Fibroblast of skin of right quadriceps (primary cell): ENCODE measurements at regions not wholly inside any gene's neighbourhood (a gene's known extent, or its start where the extent isn't known, plus 50 kb on each side); places are given as distances from the start of the nearest gene placed in this dataset.

ENCODE experiments used
- DNase-seq: peaks from one replicate; pipeline ENCODE4 v3.0.0-alpha.2; 2013

- no peak for DNase-seq
These were observed 326.7 kb downstream of the RBM26 start for GRCh38 chr13:79079351-79079839.

GRCh38 chr13:79075703-79076102 lies 330.4 kb downstream of the RBM26 start:
- DNase-seq = no peak

- DNase-seq = no peak
These were observed 335.6 kb downstream of the RBM26 start for GRCh38 chr13:79070343-79070974.

GRCh38 chr13:79062291-79062690 lies 343.8 kb downstream of the RBM26 start:
- DNase-seq = no peak

- DNase-seq = no peak
These were observed 345.8 kb downstream of the RBM26 start for GRCh38 chr13:79060216-79060615.

GRCh38 chr13:79056706-79057105 lies 349.3 kb downstream of the RBM26 start:
- no peak for DNase-seq

GRCh38 chr13:79051472-79051871 lies 354.6 kb downstream of the RBM26 start:
- no peak for DNase-seq

GRCh38 chr13:79044415-79044814 lies 361.6 kb downstream of the RBM26 start:
- no peak for DNase-seq

- no peak for DNase-seq
These were observed 362.8 kb downstream of the RBM26 start for GRCh38 chr13:79043208-79043607.

- no peak for DNase-seq
These were observed 368.9 kb downstream of the RBM26 start for GRCh38 chr13:79037197-79037596.

- DNase-seq = no peak
These were observed 371.7 kb downstream of the RBM26 start for GRCh38 chr13:79034341-79034740.

- no peak for DNase-seq
These were observed 371.6 kb upstream of the OBI1 start for GRCh38 chr13:79030513-79030912.

GRCh38 chr13:79018166-79018565 lies 359.2 kb upstream of the OBI1 start:
- no peak for DNase-seq

- no peak for DNase-seq
These were observed 352.2 kb upstream of the OBI1 start for GRCh38 chr13:79011179-79011578.

- DNase-seq = no peak
These were observed 345.3 kb upstream of the OBI1 start for GRCh38 chr13:79003989-79004898.

GRCh38 chr13:78999494-78999893 lies 340.5 kb upstream of the OBI1 start:
- DNase-seq = no peak

- DNase-seq = no peak
These were observed 339.8 kb upstream of the OBI1 start for GRCh38 chr13:78998630-78999315.

GRCh38 chr13:78997902-78998629 lies 339.1 kb upstream of the OBI1 start:
- DNase-seq = no peak

GRCh38 chr13:78993792-78994191 lies 334.8 kb upstream of the OBI1 start:
- DNase-seq = no peak

- no peak for DNase-seq
These were observed 323.0 kb upstream of the OBI1 start for GRCh38 chr13:78981913-78982312.

- no peak for DNase-seq
These were observed 320.4 kb upstream of the OBI1 start for GRCh38 chr13:78979349-78979748.

GRCh38 chr13:78978381-78978998 lies 319.5 kb upstream of the OBI1 start:
- peak; percentile 43 for DNase-seq
